SK-N-SH (cell line): ENCODE measurements at regions not wholly inside any gene's neighbourhood (a gene's known extent, or its start where the extent isn't known, plus 50 kb on each side); places are given as distances from the start of the nearest gene placed in this dataset.

ENCODE experiments used
- MEF2A ChIP-seq: IDR thresholded peaks from 2 replicates; pipeline ENCODE4 v1.4.0; 2012; ENCODE audit warnings: low read depth, borderline replicate concordance
- TF ChIP-seq, protein P1 (sequence below): IDR thresholded peaks from 2 replicates; pipeline ENCODE4 v1.4.0; 2012; ENCODE audit warnings: low read depth, borderline replicate concordance

GRCh38 chr7:136274636-136275345 is 297.6 kb upstream of the MTPN start:
- TF ChIP-seq, protein P1, sequence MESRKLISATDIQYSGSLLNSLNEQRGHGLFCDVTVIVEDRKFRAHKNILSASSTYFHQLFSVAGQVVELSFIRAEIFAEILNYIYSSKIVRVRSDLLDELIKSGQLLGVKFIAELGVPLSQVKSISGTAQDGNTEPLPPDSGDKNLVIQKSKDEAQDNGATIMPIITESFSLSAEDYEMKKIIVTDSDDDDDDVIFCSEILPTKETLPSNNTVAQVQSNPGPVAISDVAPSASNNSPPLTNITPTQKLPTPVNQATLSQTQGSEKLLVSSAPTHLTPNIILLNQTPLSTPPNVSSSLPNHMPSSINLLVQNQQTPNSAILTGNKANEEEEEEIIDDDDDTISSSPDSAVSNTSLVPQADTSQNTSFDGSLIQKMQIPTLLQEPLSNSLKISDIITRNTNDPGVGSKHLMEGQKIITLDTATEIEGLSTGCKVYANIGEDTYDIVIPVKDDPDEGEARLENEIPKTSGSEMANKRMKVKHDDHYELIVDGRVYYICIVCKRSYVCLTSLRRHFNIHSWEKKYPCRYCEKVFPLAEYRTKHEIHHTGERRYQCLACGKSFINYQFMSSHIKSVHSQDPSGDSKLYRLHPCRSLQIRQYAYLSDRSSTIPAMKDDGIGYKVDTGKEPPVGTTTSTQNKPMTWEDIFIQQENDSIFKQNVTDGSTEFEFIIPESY, result no peak
- TF ChIP-seq MEF2A, result no peak
